ENCODE measurements at regions not wholly inside any gene's neighbourhood (a gene's known extent, or its start where the extent isn't known, plus 50 kb on each side); places are given as distances from the start of the nearest gene placed in this dataset.
"Not testable (repeated sequence)": the region's sequence is repeated elsewhere in the genome, so short reads cannot be mapped to it uniquely, and the experiment has no call there.

- Mint-ChIP-seq H3K4me3 (no peak overlapping the region), H3K4me1 (peaks cover 0 to 33% (median 16%) of the 10 kb centered on the region in 4 donors), H3K27me3 (no peaks in the 10 kb centered on the region), H3K36me3 (no peaks in the 10 kb centered on the region), H3K27ac (peak overlapping the region in 2 of 3 donors; percentile 18 to 67), H3K9me3 (peaks cover 0 to 5% (median 0%) of the 10 kb centered on the region in 7 donors)
- Histone ChIP-seq H3K4me3 (ENCODE audit: low read depth, low read length) (no peak overlapping the region), H3K27ac (ENCODE audit: insufficient read depth, low read length, poor library complexity, severe bottlenecking) (no peak overlapping the region), H3K36me3 (ENCODE audit: control insufficient read depth, insufficient read depth, low read length) (no peaks in the 10 kb centered on the region), H3K4me1 (ENCODE audit: control insufficient read depth, insufficient read depth, low read length, poor library complexity, severe bottlenecking) (no peaks in the 10 kb centered on the region), H3K27me3 (ENCODE audit: control insufficient read depth, insufficient read depth, low read length) (no peaks in the 10 kb centered on the region), H3K9me3 (ENCODE audit: control insufficient read depth in 2 of 2, low read length in 2 of 2) (no peaks in the 10 kb centered on the region)
- no peak for DNase-seq
- peak in 1 of 2 donors; percentile 32 for ATAC-seq (ENCODE audit: low read depth in 2 of 2)
Observed at GRCh38 chr3:101999177-101999779, 150.0 kb downstream of the NFKBIZ start.

GRCh38 chr3:102000620-102001209 lies 151.4 kb downstream of the NFKBIZ start:
- no peaks in the 10 kb centered on the region for H3K27me3 ChIP-seq (ENCODE audit: control insufficient read depth, insufficient read depth, low read length)
- DNase-seq (no peak), ATAC-seq (ENCODE audit: low read depth in 2 of 2) (peak in 1 of 2 donors; percentile 26)
- Mint-ChIP-seq H3K27ac (no peak overlapping the region), H3K9me3 (peaks cover 0 to 5% (median 0%) of the 10 kb centered on the region in 7 donors), H3K36me3 (no peaks in the 10 kb centered on the region), H3K4me3 (no peak overlapping the region), H3K4me1 (peaks cover 0 to 28% (median 15%) of the 10 kb centered on the region in 4 donors), H3K27me3 (no peaks in the 10 kb centered on the region)
- H3K36me3 ChIP-seq (ENCODE audit: control insufficient read depth, insufficient read depth, low read length): no peaks in the 10 kb centered on the region
- no peak overlapping the region for H3K4me3 ChIP-seq (ENCODE audit: low read depth, low read length)
- no peak overlapping the region for H3K27ac ChIP-seq (ENCODE audit: insufficient read depth, low read length, poor library complexity, severe bottlenecking)
- H3K9me3 ChIP-seq (ENCODE audit: control insufficient read depth in 2 of 2, low read length in 2 of 2): no peaks in the 10 kb centered on the region
- no peaks in the 10 kb centered on the region for H3K4me1 ChIP-seq (ENCODE audit: control insufficient read depth, insufficient read depth, low read length, poor library complexity, severe bottlenecking)

GRCh38 chr3:102002056-102002455 lies 152.7 kb downstream of the NFKBIZ start:
- Mint-ChIP-seq H3K36me3 (no peaks in the 10 kb centered on the region), H3K4me1 (peaks cover 0 to 25% (median 16%) of the 10 kb centered on the region in 4 donors), H3K27me3 (no peaks in the 10 kb centered on the region), H3K9me3 (peaks cover 0 to 5% (median 0%) of the 10 kb centered on the region in 7 donors), H3K27ac (peak overlapping the region in 1 of 3 donors; percentile 16), H3K4me3 (no peak overlapping the region)
- Histone ChIP-seq H3K36me3 (ENCODE audit: control insufficient read depth, insufficient read depth, low read length) (no peaks in the 10 kb centered on the region), H3K4me1 (ENCODE audit: control insufficient read depth, insufficient read depth, low read length, poor library complexity, severe bottlenecking) (no peaks in the 10 kb centered on the region), H3K27me3 (ENCODE audit: control insufficient read depth, insufficient read depth, low read length) (no peaks in the 10 kb centered on the region), H3K9me3 (ENCODE audit: control insufficient read depth in 2 of 2, low read length in 2 of 2) (no peaks in the 10 kb centered on the region), H3K27ac (ENCODE audit: insufficient read depth, low read length, poor library complexity, severe bottlenecking) (no peak overlapping the region), H3K4me3 (ENCODE audit: low read depth, low read length) (no peak overlapping the region)
- no peak for DNase-seq
- ATAC-seq (ENCODE audit: low read depth in 2 of 2): no peak

- no peaks in the 10 kb centered on the region for H3K9me3 ChIP-seq (ENCODE audit: control insufficient read depth in 2 of 2, low read length in 2 of 2)
- no peaks in the 10 kb centered on the region for H3K4me1 ChIP-seq (ENCODE audit: control insufficient read depth, insufficient read depth, low read length, poor library complexity, severe bottlenecking)
- Mint-ChIP-seq H3K4me3 (no peak overlapping the region), H3K27ac (no peak overlapping the region), H3K27me3 (peaks cover 7% of the 10 kb centered on the region), H3K36me3 (no peaks in the 10 kb centered on the region), H3K9me3 (peaks cover 0 to 5% (median 0%) of the 10 kb centered on the region in 7 donors), H3K4me1 (peaks cover 0 to 20% (median 14%) of the 10 kb centered on the region in 4 donors)
- DNase-seq (no peak), ATAC-seq (ENCODE audit: low read depth in 2 of 2) (no peak)
- H3K27me3 ChIP-seq (ENCODE audit: control insufficient read depth, insufficient read depth, low read length): no peaks in the 10 kb centered on the region
- no peak overlapping the region for H3K4me3 ChIP-seq (ENCODE audit: low read depth, low read length)
- H3K36me3 ChIP-seq (ENCODE audit: control insufficient read depth, insufficient read depth, low read length): no peaks in the 10 kb centered on the region
- no peak overlapping the region for H3K27ac ChIP-seq (ENCODE audit: insufficient read depth, low read length, poor library complexity, severe bottlenecking)
Observed at GRCh38 chr3:102004561-102004960, 155.2 kb downstream of the NFKBIZ start.

- no peaks in the 10 kb centered on the region for H3K27me3 ChIP-seq (ENCODE audit: control insufficient read depth, insufficient read depth, low read length)
- H3K4me3 Mint-ChIP-seq: no peak overlapping the region
- no peaks in the 10 kb centered on the region for H3K36me3 ChIP-seq (ENCODE audit: control insufficient read depth, insufficient read depth, low read length)
- H3K27ac Mint-ChIP-seq: peak overlapping the region in 1 of 3 donors; percentile 27
- DNase-seq (no peak), ATAC-seq (ENCODE audit: low read depth in 2 of 2) (no peak)
- no peaks in the 10 kb centered on the region for H3K9me3 ChIP-seq (ENCODE audit: control insufficient read depth in 2 of 2, low read length in 2 of 2)
- no peaks in the 10 kb centered on the region for H3K36me3 Mint-ChIP-seq
- no peak overlapping the region for H3K27ac ChIP-seq (ENCODE audit: insufficient read depth, low read length, poor library complexity, severe bottlenecking)
- H3K4me1 ChIP-seq (ENCODE audit: control insufficient read depth, insufficient read depth, low read length, poor library complexity, severe bottlenecking): no peaks in the 10 kb centered on the region
- H3K27me3 Mint-ChIP-seq: peaks cover 8% of the 10 kb centered on the region
- peaks cover 0 to 15% (median 11%) of the 10 kb centered on the region in 4 donors for H3K4me1 Mint-ChIP-seq
- H3K4me3 ChIP-seq (ENCODE audit: low read depth, low read length): no peak overlapping the region
- peaks cover 0 to 5% (median 0%) of the 10 kb centered on the region in 7 donors for H3K9me3 Mint-ChIP-seq
Observed at GRCh38 chr3:102005551-102005950, 156.2 kb downstream of the NFKBIZ start.

GRCh38 chr3:102006812-102007485 lies 157.6 kb downstream of the NFKBIZ start:
- Mint-ChIP-seq H3K36me3 (no peaks in the 10 kb centered on the region), H3K4me1 (peaks cover 0 to 5% (median 5%) of the 10 kb centered on the region in 4 donors), H3K27me3 (peaks cover 11% of the 10 kb centered on the region), H3K27ac (no peak overlapping the region), H3K4me3 (no peak overlapping the region), H3K9me3 (peaks cover 0 to 8% (median 1%) of the 10 kb centered on the region in 7 donors)
- no peak for ATAC-seq (ENCODE audit: low read depth in 2 of 2)
- peaks cover 0 to 2% of the 10 kb centered on the region in 2 experiments for H3K9me3 ChIP-seq (ENCODE audit: control insufficient read depth in 2 of 2, low read length in 2 of 2)
- no peaks in the 10 kb centered on the region for H3K27me3 ChIP-seq (ENCODE audit: control insufficient read depth, insufficient read depth, low read length)
- no peak overlapping the region for H3K27ac ChIP-seq (ENCODE audit: insufficient read depth, low read length, poor library complexity, severe bottlenecking)
- H3K36me3 ChIP-seq (ENCODE audit: control insufficient read depth, insufficient read depth, low read length): no peaks in the 10 kb centered on the region
- no peak overlapping the region for H3K4me3 ChIP-seq (ENCODE audit: low read depth, low read length)
- H3K4me1 ChIP-seq (ENCODE audit: control insufficient read depth, insufficient read depth, low read length, poor library complexity, severe bottlenecking): no peaks in the 10 kb centered on the region
- no peak for DNase-seq

- H3K4me3 Mint-ChIP-seq; DNase-seq; H3K36me3 ChIP-seq (ENCODE audit: control insufficient read depth, insufficient read depth, low read length); H3K4me1 ChIP-seq (ENCODE audit: control insufficient read depth, insufficient read depth, low read length, poor library complexity, severe bottlenecking); H3K36me3 Mint-ChIP-seq; H3K9me3 ChIP-seq (ENCODE audit: control insufficient read depth in 2 of 2, low read length in 2 of 2); H3K9me3 Mint-ChIP-seq; H3K4me3 ChIP-seq (ENCODE audit: low read depth, low read length); H3K4me1 Mint-ChIP-seq; H3K27ac ChIP-seq (ENCODE audit: insufficient read depth, low read length, poor library complexity, severe bottlenecking); H3K27me3 ChIP-seq (ENCODE audit: control insufficient read depth, insufficient read depth, low read length); H3K27ac Mint-ChIP-seq; ATAC-seq (ENCODE audit: low read depth in 2 of 2): not testable (repeated sequence)
- H3K27me3 Mint-ChIP-seq: peaks cover 11% of the 10 kb centered on the region
Observed at GRCh38 chr3:102008436-102008835, 159.1 kb downstream of the NFKBIZ start.
